Right ventricle myocardium superior (tissue), 1 donor: ENCODE measurements at regions not wholly inside any gene's neighbourhood (a gene's known extent, or its start where the extent isn't known, plus 50 kb on each side); places are given as distances from the start of the nearest gene placed in this dataset.
"Not testable (repeated sequence)": the region's sequence is repeated elsewhere in the genome, so short reads cannot be mapped to it uniquely, and the experiment has no call there.

Experiments used
- ATAC-seq: fragments of 200-7000 bp; cut with Tn5 transposase; one replicate; pipeline ENCODE4 v1.9.1; 2020; ENCODE audit warnings: mild to moderate bottlenecking; ENCODE audit not compliant: poor library complexity
- DNase-seq: peaks from one replicate; pipeline ENCODE4 v3.0.0-alpha.2; 2020
- intact Hi-C: fragments of 100-400 bp; cut with DNase I; formaldehyde crosslinking; loops from one replicate; pipeline ENCODE4 v1.11.2; 2022
- donor health status: DM: no; HTN: yes; CAD: no; lungs with severe emphysema.

DNA sequence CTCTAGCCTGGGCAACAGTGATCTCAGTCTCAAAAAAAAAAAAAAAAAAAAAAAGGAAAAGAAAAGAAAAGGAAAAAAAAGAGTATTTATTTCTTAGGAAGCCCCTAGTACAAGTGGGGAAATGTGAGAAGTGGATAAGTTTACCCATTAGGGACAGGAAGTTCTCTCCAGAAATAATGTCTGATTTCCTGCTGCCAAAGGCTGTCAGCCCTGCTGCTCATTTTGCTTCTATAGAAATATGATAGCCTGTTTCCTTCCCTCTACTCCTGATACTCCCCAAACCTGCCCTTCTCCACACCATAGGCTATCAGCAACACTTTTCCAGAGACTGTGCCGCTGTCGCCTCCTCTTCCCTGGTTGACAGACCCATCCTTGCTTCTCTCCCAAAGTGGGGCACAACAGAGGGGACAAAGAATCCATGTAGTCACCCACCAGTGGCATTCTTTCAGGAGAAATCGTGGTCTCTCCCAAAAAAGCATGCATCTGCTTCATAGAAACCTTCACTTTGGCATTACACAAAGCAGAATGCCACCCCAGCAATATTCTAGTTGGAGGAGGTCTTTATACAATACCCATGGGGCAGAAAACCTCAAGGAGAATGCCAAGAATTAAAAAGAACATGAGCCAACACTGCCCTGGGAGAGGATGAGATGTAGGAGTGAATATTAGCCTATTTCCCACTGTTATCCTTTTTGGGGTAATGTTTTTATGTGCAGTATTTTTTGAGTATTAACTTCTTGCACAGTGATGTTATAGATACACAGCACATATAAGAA, 166.3 kb upstream of the NR5A2 start:
- intact Hi-C loops = no loop called here
- no peak for ATAC-seq
- no peak for DNase-seq

DNA sequence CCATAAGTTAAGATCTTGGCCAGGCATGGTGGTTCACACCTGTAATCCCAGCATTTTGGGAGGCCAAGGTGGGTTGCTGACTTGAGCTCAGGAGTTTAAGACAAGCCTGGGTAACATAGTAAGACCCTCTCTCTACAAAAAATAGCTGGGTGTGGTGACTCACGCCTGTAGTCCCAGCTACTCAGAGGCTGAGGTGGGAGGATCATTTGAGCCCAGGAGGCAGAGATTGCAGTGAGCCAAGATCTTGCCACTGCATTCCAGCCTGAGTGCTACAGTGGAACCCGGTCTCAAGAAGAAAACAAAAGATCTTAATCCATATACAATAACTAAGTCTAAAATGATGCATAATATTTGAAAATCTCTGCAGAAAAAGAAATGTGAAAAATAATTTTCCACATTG, 165.5 kb upstream of the NR5A2 start:
- no peak for ATAC-seq
- intact Hi-C loops = no loop called here
- DNase-seq = no peak

DNA sequence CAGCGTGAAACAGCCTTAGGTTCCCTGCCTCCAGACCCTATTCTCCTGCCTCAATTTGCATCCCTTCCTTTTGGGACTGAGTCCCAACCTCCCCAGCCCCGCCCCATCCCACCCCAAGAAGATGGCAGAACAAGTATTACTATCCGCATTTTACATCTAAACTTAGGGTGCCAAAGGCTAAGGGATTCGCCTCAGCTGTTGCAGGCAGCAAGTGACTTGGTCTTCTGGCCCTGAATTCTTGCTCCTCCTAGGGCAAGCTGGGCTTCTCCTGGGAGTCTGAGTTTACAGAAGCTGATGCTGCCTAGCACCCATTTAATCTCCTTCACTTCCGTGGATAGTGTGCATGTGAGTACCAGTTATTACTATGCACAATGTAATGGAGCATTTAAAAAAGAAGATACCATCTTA, 161.3 kb upstream of the NR5A2 start:
- DNase-seq = no peak
- no peak for ATAC-seq
- intact Hi-C loops = no loop called here

DNA sequence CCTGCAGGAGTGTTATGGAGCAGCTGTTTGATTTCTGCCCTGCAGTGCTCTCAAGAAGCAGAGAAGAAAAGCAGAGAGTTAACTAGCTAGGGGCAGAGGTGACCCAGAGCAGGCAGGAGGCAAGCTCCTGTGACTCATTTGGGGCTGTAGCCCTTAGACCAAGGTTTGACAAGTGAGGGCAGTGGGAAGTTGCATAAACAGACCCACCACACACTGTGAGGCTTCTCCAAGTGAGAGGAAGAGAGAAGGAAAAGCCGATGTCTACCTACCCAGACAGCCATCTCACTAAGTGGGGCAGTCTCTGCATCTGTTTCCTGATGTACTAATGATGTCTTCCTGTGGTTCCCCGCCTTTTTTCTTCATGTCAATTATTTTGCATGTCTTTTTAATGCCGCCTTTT, 159.9 kb upstream of the NR5A2 start:
- ATAC-seq (no peak), DNase-seq (no peak)
- intact Hi-C loops = no loop called here

DNA sequence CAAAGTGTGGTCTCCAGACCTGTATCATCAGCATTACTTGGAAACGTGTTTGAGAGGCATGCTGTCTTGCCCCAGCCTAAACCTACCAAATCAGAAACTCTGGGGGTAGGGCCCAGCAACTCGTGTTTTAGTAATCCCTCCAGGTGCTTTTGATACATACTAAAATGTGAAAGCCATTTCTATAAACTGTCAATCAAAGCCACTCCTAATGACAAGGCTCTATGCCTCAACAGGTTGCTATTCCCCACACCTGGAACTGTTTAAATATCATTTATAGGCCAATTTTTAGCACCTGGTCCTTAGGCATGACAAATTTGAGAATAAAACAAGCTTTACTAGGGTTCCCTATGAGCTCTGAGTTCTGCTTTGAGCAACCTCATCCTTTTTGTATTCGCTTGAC, 158.7 kb upstream of the NR5A2 start:
- ATAC-seq (no peak), DNase-seq (no peak)
- intact Hi-C loops = no loop called here

DNA sequence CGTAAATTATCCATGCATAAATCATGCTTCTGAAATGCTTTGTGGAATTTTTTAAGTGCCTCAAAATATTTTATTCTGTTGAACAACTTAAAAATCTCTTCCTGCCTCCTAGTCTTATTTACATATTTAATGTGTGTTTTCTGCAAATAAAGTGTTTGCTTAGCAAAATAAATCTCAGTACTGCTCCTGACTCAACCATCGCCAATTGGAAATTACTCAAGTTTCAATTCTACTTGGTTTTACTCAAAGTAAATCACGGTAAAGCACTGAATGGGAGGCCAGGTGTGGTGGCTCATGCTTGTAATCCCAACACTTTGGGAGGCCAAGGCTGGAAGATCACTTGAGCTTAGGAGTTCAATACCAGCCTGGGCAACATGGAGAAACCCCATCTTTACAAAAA, 152.2 kb upstream of the NR5A2 start:
- no peak for ATAC-seq
- intact Hi-C loops = no loop called here
- no peak for DNase-seq

DNA sequence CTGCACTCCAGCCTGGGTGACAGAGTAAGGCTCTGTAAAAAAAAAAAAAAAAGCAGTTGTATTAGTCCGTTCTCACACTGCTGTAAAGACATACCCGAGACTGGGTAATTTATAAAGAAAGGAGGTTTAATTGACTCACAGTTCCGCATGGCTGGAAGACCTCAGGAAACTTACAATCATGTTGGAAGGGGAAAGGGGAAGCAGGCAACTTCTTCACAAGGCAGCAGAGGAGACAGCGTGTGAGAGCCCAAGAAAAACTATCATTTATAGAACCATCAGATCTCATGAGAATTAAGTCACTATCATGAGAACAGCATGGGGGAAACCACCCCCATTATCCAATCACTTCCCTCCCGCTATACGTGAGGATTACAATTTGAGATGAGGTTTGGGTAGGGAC, 151.7 kb upstream of the NR5A2 start:
- intact Hi-C loops = no loop called here
- no peak for ATAC-seq
- no peak for DNase-seq

DNA sequence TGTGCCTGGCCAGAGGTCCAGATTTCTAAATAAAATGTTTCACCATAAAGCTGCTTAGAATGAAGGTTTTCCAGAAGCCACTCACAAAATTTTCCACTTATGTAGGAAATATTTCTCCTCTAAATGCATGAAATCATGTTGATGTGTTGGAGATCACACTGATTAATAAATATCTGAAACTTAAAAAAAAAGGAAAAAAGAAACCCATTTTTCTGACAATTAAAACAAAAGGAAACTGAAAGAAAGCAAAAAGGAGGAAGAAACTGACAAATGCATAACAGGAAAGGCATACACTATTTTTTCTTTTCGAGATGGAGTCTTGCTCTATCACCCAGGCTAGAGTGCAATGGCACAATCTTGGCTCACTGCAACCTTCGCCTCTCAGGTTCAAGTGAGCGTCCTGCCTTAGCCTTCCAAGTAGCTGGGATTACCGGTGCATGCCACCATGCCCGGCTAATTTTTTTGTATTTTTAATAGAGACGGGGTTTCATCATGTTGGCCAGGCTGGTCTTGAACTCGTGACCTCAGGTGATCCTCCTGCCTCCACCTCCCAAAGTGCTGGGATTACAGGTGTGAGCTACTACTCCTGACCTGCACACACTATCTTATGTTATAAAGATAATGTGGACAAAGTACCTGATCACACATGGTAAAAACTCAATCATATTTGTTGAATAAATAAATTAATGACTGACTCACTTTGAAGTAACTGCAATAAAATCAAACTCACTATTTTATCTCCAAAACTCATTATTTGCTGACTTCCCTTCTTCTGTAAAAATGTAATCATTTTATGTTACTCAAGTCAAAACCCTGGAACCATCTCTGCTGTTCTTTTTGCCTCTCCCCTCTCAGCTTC, 149.8 kb upstream of the NR5A2 start:
- ATAC-seq (no peak), DNase-seq (no peak)
- intact Hi-C loops = no loop called here

DNA sequence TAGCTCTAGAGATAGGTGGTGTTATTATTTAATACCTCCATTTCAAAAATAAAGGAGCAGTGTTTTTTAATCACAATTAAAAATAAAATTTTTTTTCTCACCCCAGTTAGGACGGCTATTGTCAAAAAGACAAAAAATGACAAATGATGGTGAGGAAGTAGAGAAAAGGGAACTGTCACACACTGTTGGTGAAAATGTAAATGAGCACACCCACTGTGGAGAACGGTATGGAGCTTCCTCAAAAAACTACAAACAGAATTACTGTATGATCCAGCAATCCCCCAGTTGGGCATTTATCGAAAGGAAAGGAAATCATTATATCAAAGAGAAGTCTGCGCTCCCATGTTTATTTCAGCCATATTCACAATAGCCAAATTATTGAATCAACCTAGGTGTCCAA, 148.7 kb upstream of the NR5A2 start:
- DNase-seq (no peak), ATAC-seq (peak; percentile 57)
- intact Hi-C loops = no loop called here

DNA sequence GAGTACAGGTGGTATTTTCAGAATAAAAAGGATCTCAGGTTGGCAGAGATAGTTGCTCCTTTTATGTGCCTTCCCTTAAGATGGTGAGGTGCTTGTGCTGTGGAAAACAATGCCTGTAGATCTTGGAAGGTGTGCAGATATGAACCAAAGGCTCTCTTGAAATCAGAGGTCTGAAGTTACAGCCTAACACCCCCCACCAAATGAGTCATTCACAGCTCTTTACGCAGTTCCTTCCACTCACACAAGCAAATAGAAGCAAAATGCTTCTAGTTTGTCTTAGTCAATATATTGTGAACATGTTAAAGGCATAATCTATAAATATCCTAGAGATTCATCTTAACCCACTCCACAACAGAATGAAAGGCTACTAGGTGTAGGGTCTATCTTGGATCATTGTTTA, 128.9 kb upstream of the NR5A2 start:
- intact Hi-C loops = no loop called here
- no peak for ATAC-seq
- no peak for DNase-seq

DNA sequence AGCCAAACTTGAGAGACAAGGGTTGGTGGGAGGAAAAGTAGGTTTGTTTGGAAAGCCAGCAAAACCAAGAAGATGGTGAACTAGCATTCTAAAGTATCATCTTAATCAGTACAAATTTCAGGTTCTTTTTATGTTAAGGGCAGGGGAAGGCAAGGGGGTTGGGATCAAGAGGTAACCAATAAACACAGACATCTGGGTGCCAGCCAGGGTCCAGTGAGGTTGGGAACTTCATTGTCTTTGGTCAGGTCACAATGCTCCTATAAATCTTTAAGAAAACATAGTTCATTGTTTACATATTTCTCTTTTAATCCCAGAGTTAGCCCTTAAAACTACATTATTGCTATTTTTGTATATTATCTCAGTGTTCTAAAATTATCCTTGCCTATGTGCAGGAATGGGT, 126.2 kb upstream of the NR5A2 start:
- no peak for ATAC-seq
- intact Hi-C loops = no loop called here

DNA sequence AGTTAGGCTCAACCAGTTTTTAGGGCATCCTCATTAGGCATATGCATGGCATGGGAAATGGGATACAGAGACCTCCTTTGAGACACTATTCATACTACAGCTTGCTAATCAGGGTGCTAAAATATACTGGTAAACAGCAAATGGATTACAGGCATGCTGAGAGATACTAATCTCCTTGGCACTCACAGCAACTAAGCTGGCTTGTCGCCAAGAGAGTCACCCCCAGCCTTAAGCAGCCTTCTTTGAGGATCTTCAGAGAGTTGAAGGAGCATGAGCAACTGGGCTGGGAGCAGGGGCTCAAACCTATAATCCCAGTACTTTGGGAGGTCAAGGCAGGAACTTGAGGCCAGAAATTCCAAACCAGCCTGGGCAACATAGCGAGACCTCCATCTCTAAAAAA, 120.1 kb upstream of the NR5A2 start:
- intact Hi-C loops = no loop called here
- DNase-seq (no peak), ATAC-seq (no peak)

More for the DNA sequence above, 126.2 kb upstream of the NR5A2 start:
- DNase-seq = no peak

DNA sequence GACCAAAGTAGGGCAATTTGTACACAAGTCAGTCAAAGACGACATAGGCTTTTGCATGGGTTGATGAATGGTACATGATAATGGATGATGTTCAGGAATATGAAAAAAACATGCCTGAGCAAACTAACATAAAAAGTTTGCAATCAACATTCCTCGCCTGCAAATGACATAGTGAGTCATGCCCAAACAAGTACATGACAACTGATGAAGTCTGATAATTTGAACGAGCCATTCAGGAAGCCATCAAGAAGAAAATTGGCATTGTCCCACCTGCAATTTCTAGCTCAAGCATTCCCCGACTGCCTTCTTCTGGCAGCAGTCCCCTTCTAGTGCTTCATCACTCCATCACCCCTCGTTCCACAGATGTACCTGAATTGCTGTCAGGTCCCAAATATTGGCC, 118.4 kb upstream of the NR5A2 start:
- intact Hi-C loops = no loop called here
- ATAC-seq (no peak), DNase-seq (no peak)

DNA sequence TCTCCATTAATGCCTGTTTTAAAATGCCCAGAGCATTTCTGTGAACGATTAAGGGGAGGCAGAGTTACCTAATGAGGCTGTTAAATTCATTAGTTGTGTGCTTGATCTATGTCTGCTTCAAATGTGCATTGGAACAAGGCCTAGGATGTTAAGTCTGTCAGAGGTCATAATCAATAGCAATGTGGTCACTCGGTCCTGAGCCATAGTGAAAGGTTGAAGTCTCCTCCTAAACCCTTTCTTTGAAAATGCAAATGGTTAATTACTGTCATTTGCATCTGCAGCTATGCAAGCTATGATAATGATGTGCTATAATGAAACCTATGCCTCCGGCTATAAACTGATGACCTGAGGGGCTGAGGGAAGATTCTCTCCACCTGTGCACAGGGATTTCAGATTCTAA, 114.2 kb upstream of the NR5A2 start:
- intact Hi-C loops = no loop called here
- DNase-seq = no peak
- no peak for ATAC-seq

DNA sequence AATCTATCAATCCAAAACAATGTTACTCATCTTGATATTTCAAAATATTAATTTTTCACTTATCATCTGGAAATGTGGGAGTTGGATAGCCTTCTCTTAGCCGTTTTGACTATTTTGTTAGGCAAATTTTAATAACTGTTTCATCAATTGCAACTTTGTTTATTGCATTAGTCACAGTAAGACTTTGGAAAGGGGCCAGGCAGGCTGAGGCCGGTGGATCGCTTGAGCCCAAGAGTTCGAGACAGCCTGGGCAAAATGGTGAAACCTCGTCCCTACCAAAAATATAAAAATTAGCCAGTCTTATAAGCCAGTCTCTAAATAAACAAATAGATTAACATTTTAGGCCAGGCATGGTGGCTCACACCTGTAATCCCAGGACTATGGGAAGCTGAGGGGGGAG, 113.0 kb upstream of the NR5A2 start:
- intact Hi-C loops = no loop called here
- no peak for ATAC-seq
- no peak for DNase-seq

DNA sequence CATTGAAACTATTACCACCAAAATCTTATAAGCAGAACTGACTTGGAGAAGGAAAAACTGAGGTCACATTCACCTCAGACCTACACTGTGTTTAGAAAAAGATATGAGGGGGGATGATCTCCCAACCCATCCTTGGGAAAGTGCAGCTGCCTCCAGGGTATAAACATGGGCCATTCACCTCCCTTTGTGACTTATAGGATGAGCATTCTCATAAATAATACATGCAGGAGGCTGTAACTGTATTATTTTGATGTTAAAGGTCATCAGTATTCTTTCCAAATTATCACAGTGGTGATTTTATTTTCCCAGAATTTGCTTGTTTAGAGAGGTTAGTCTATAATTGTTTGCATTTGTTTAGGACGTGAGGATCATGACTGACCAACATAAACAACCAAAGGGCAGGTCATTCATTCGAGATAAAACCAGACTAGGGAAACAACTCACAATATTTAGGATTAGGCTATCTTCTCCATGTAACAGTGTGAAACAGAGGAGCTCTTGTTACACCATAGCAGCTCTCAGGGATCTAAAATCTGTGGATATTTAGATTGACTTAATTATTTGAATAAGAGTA, 109.2 kb upstream of the NR5A2 start:
- intact Hi-C loops = no loop called here
- DNase-seq = no peak
- no peak for ATAC-seq

DNA sequence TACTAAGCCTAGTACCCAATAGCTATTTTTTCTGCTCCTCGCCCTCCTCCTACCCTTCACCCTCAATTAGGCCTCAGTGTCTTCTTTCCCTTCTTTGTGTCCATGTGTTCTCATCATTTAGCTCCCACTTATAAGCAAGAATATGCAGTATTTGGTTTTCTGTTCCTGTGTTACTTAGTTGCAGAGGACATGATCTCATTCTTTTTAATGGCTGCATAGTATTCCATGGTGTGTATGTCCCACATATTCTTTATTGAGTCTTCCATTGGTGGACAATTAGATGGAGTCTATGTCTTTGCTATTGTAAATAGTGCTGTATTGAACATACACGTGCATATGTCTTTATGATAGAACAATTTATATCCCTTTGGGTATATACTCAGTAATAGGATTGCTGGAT, 106.9 kb upstream of the NR5A2 start:
- ATAC-seq (no peak), DNase-seq (no peak)
- intact Hi-C loops = no loop called here

DNA sequence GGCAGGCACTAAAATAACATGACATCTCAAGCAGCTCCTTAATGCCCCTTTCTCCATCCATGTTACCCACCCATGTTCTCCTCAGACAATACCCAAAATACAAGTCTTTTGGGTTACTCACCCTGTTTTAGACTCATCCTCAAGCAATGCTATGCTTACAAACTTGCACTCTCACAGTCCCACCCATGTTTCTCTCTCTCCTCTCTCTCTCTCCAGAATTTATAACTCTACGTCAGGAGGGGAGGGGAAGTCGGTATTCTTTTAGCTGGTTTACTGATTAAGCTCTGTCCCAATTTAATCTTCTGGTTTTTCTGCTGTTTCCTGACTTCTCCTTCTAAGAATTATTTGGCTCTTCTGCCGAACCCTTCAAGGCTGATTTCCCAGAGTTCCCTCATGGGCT, 98.0 kb upstream of the NR5A2 start:
- ATAC-seq (no peak), DNase-seq (no peak)
- intact Hi-C loops = no loop called here

DNA sequence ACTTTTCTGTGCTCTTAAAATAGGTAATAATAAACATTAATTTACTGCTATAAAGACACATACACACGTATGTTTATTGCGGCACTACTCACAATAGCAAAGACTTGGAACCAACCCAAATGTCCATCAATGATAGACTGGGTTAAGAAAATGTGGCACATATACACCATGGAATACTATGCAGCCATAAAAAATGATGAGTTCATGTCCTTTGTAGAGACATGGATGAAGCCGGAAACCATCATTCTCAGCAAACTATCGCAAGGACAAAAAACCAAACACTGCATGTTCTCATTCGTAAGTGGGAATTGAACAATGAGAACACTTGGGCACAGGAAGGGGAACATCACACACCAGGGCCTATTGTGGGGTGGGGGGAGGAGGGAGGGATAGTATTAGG, 97.4 kb upstream of the NR5A2 start:
- intact Hi-C loops, ATAC-seq, DNase-seq: not testable (repeated sequence)
